Endothelial cell of umbilical vein (primary cell): ENCODE measurements at regions not wholly inside any gene's neighbourhood (a gene's known extent, or its start where the extent isn't known, plus 50 kb on each side); places are given as distances from the start of the nearest gene placed in this dataset.

Experiments
- BruUV-seq: library from RNA; stranded (reverse); fragments of 400-500 nt; replicated peaks from 2 replicates; lab custom pipeline; 2021; lab: Mats Ljungman, UMichigan
- CTCF ChIA-PET: fragments of 300-600, 350-600 bp; sonication (Branson Sonifier 250); formaldehyde crosslinking; loops from one replicate; lab custom pipeline; 2021; ENCODE audit warnings: antibody characterized with exemption, inconsistent platforms; lab: Charles Lee
- POLR2A ChIA-PET: fragments of 300-600, 350-600 bp; sonication (Branson Sonifier 250); formaldehyde crosslinking; loops from one replicate; lab custom pipeline; 2021; ENCODE audit warnings: antibody characterized with exemption, inconsistent platforms; lab: Charles Lee
- DNase-seq: peaks from one replicate; pipeline ENCODE4 v3.0.0-alpha.2; 2011; ENCODE audit warnings: low read depth, low spot score
- FAIRE-seq: peaks from 2 replicates; lab custom pipeline; 2011; peaks lifted over from hg19 to GRCh38; lab: Jason Lieb, UNC
- H2AFZ ChIP-seq: 2 replicates; pipeline ENCODE4 v1.6.0; 2012; ENCODE audit warnings: low read depth, low read length, control low read depth, inconsistent platforms
- H3K27ac ChIP-seq: 2 replicates; pipeline ENCODE4 v1.5.1; 2011; ENCODE audit warnings: low read depth, mild to moderate bottlenecking, control low read depth, low read length, moderate library complexity; ENCODE audit not compliant: insufficient read depth
- H3K27me3 ChIP-seq, 2 experiments: 2 replicates each; pipeline versions ENCODE4 v1.6.0 to v1.6.1; 2011; ENCODE audit warnings: low read length in 2 of 2, mixed read lengths in 1 of 2; ENCODE audit not compliant: control insufficient read depth in 2 of 2, insufficient read depth in 2 of 2
- H3K36me3 ChIP-seq, 2 experiments: 2 replicates in 1 of 2; 3 replicates in 1 of 2; pipeline ENCODE4 v1.5.1; 2011; ENCODE audit warnings: low read length in 2 of 2, mild to moderate bottlenecking in 1 of 2, moderate library complexity in 1 of 2; ENCODE audit not compliant: control insufficient read depth in 2 of 2, insufficient read depth in 2 of 2; ENCODE audit errors: extremely low read depth in 1 of 2
- H3K4me1 ChIP-seq: 3 replicates; pipeline ENCODE4 v1.5.1; 2011; ENCODE audit warnings: mild to moderate bottlenecking, low read length; ENCODE audit not compliant: control insufficient read depth, insufficient read depth; ENCODE audit errors: extremely low read depth
- H3K4me2 ChIP-seq: 2 replicates; pipeline ENCODE4 v1.6.1; 2011; ENCODE audit warnings: low read length, control low read depth, mixed read lengths; ENCODE audit not compliant: insufficient read depth
- H3K4me3 ChIP-seq, 3 experiments: fragments of 200-600 bp in 1 of 3; sonication (generic), shearing (Covaris generic) in 1 of 3; replicated peaks in 1 of 3; 2 replicates each; pipeline ENCODE4 v1.5.1; 2011 to 2016; ENCODE audit warnings: control low read depth in 3 of 3, low read length in 3 of 3, mild to moderate bottlenecking in 2 of 3, inconsistent platforms in 1 of 3, low read depth in 1 of 3, moderate library complexity in 1 of 3; ENCODE audit not compliant: insufficient read depth in 1 of 3
- H3K79me2 ChIP-seq: 2 replicates; pipeline ENCODE4 v1.6.0; 2012; ENCODE audit warnings: low read length, inconsistent platforms; ENCODE audit not compliant: control insufficient read depth, insufficient read depth
- H3K9ac ChIP-seq: replicated peaks from 2 replicates; pipeline ENCODE3; 2011; ENCODE audit warnings: low read length, control low read depth; ENCODE audit not compliant: insufficient read depth; ENCODE audit errors: extremely low read depth
- H3K9me1 ChIP-seq: replicated peaks from 3 replicates; pipeline ENCODE4 v1.6.0; 2011; ENCODE audit warnings: mild to moderate bottlenecking, low read length; ENCODE audit not compliant: control insufficient read depth, insufficient read depth; ENCODE audit errors: extremely low read depth
- H3K9me3 ChIP-seq: replicated peaks from 2 replicates; pipeline ENCODE4 v1.5.1; 2012; ENCODE audit warnings: low read length, inconsistent platforms; ENCODE audit not compliant: control insufficient read depth, insufficient read depth
- H4K20me1 ChIP-seq: replicated peaks from 2 replicates; pipeline ENCODE3; 2011; ENCODE audit warnings: mild to moderate bottlenecking, low read length; ENCODE audit not compliant: control insufficient read depth, insufficient read depth; ENCODE audit errors: extremely low read depth
- EZH2 ChIP-seq: IDR thresholded peaks from 2 replicates; pipeline ENCODE4 v1.6.1; 2012; ENCODE audit warnings: borderline replicate concordance, low read depth, mild to moderate bottlenecking, moderate library complexity, low read length, inconsistent platforms; ENCODE audit not compliant: severe bottlenecking
- FOS ChIP-seq: IDR thresholded peaks from 2 replicates; pipeline ENCODE4 v1.6.1; 2011; ENCODE audit warnings: mild to moderate bottlenecking, low read length, moderate library complexity, borderline replicate concordance; ENCODE audit not compliant: insufficient read depth
- GATA2 ChIP-seq: IDR thresholded peaks from 2 replicates; pipeline ENCODE4 v1.7.0; 2011; ENCODE audit warnings: low read depth, mild to moderate bottlenecking, moderate library complexity, mixed read lengths, low read length; ENCODE audit not compliant: insufficient read length, insufficient read depth
- JUN ChIP-seq: IDR thresholded peaks from 2 replicates; pipeline ENCODE4 v1.6.1; 2011; ENCODE audit warnings: borderline replicate concordance, low read depth; ENCODE audit not compliant: insufficient read length, insufficient read depth
- MYC ChIP-seq: IDR thresholded peaks from one replicate; pipeline ENCODE4 v1.6.1; 2011; ENCODE audit warnings: mild to moderate bottlenecking, low read depth, low read length
- POLR2A ChIP-seq: IDR thresholded peaks from 2 replicates; pipeline ENCODE4 v1.6.1; 2012; ENCODE audit warnings: low read depth, mild to moderate bottlenecking, control low read depth, low read length
- POLR2AphosphoS5 ChIP-seq: IDR thresholded peaks from 2 replicates; pipeline ENCODE4 v1.6.1; 2012; ENCODE audit warnings: low read depth, mild to moderate bottlenecking, control low read depth, low read length, moderate library complexity; ENCODE audit not compliant: insufficient read depth
- dilution Hi-C: fragments of 300-500 bp; cut with MboI; formaldehyde crosslinking; loops from one replicate; pipeline ENCODE4 v1.15.0; 2019; ENCODE audit warnings: low sequenced_read_pairs; ENCODE audit not compliant: extremely low pct_ligation_motif_present
- intact Hi-C: fragments of 100-400 bp; cut with micrococcal nuclease; formaldehyde crosslinking; loops from one replicate; pipeline ENCODE4 v1.10.0; 2022
- TF ChIP-seq, protein P1 (sequence below): IDR thresholded peaks from 2 replicates; pipeline ENCODE4 v1.6.1; 2011; ENCODE audit not compliant: insufficient read depth, insufficient read length
- TF ChIP-seq, protein P2 (sequence below), 2 donors: IDR thresholded peaks; 1 replicate in 1 of 2; 2 replicates in 1 of 2; pipeline ENCODE4 v1.5.1; 2011; ENCODE audit warnings: low read length in 2 of 2, mild to moderate bottlenecking in 2 of 2, moderate library complexity in 2 of 2, control low read depth in 1 of 2, inconsistent platforms in 1 of 2, low read depth in 1 of 2; ENCODE audit not compliant: insufficient read depth in 1 of 2; ENCODE audit errors: extremely low read depth in 1 of 2

DNA sequence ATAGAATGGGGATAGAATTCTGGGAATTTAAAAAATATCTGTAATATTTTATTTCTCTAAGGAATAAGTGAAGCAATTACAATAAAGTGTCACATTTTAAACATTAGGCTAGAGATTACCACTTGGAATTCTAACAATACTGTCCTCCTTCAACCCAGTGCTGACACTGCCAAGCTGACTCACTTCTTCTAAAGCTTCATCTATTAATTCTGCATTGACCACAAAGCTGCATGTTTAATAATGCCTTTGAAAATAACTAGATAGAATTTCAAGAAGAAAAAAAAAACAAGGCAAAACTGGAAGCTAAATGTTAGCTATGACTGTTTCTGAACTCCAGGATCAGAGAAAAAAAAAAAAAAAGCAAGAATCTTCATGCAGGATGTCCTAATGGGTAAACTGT lies 970.7 kb upstream of the FBXO33 start:
- ChIA-PET CTCF (no interaction called here), POLR2A (no interaction called here)
- no TSS peak for BruUV-seq
- peaks cover 2% of the 10 kb centered on the region for H3K9me3 ChIP-seq
- dilution Hi-C loops: no loop called here
- H4K20me1 ChIP-seq: no peaks in the 10 kb centered on the region
- FAIRE-seq (no peak), DNase-seq (no peak)
- no peaks in the 10 kb centered on the region for H3K79me2 ChIP-seq
- no peaks in the 10 kb centered on the region for H3K27me3 ChIP-seq
- H3K36me3 ChIP-seq: no peaks in the 10 kb centered on the region
- no peak overlapping the region for H3K4me3 ChIP-seq
- H2AFZ ChIP-seq: no peak overlapping the region
- H3K4me2 ChIP-seq: no peak overlapping the region
- H3K27ac ChIP-seq: no peak overlapping the region
- no peaks in the 10 kb centered on the region for H3K4me1 ChIP-seq
- H3K9ac ChIP-seq: no peak overlapping the region
- H3K9me1 ChIP-seq: no peaks in the 10 kb centered on the region
- no peak for TF ChIP-seq FOS
- intact Hi-C loops: no loop called here

DNA sequence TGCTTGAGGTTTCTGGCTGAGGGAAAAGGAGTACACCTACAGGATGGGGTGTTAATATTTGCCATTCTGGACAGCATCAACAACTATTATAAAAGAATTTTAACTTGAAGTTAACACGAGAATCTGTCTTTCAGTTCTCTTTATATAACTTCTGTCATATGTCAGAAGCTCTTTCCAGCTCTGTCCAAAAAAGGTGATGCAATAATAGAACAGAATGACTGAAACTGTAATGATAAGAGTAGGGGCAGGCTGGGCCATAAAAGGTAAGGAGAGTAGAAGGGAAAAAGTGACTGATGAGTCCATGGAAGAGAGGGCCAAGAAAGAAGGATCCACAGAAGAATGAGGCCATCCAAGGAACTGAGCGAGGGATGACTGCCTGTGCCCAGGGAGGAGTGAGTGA lies 966.7 kb upstream of the FBXO33 start:
- FAIRE-seq: no peak
- CTCF ChIA-PET: no interaction called here
- no peak overlapping the region for H2AFZ ChIP-seq
- no TSS peak for BruUV-seq
- no peaks in the 10 kb centered on the region for H3K27me3 ChIP-seq
- no peak for DNase-seq
- no peaks in the 10 kb centered on the region for H3K36me3 ChIP-seq
- peaks cover 2% of the 10 kb centered on the region for H3K9me3 ChIP-seq
- H3K9ac ChIP-seq: no peak overlapping the region
- no peak overlapping the region for H3K27ac ChIP-seq
- no peak overlapping the region for H3K4me2 ChIP-seq
- no peaks in the 10 kb centered on the region for H3K4me1 ChIP-seq
- no peak for TF ChIP-seq GATA2
- no peak for TF ChIP-seq JUN
- TF ChIP-seq, protein P1, sequence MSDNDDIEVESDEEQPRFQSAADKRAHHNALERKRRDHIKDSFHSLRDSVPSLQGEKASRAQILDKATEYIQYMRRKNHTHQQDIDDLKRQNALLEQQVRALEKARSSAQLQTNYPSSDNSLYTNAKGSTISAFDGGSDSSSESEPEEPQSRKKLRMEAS: no peak
- TF ChIP-seq POLR2AphosphoS5: no peak
- no peak for TF ChIP-seq EZH2
- TF ChIP-seq POLR2A: no peak
- TF ChIP-seq, protein P2, sequence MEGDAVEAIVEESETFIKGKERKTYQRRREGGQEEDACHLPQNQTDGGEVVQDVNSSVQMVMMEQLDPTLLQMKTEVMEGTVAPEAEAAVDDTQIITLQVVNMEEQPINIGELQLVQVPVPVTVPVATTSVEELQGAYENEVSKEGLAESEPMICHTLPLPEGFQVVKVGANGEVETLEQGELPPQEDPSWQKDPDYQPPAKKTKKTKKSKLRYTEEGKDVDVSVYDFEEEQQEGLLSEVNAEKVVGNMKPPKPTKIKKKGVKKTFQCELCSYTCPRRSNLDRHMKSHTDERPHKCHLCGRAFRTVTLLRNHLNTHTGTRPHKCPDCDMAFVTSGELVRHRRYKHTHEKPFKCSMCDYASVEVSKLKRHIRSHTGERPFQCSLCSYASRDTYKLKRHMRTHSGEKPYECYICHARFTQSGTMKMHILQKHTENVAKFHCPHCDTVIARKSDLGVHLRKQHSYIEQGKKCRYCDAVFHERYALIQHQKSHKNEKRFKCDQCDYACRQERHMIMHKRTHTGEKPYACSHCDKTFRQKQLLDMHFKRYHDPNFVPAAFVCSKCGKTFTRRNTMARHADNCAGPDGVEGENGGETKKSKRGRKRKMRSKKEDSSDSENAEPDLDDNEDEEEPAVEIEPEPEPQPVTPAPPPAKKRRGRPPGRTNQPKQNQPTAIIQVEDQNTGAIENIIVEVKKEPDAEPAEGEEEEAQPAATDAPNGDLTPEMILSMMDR (IDR thresholded peaks at IDR 0.05; ENCODE audit: extremely low read depth in 1 of 2, insufficient read depth in 1 of 2, low read depth in 1 of 2, low read length in 2 of 2): no peak
- TF ChIP-seq FOS: no peak
- no peak for TF ChIP-seq MYC
- dilution Hi-C loops (no loop called here), intact Hi-C loops (no loop called here)
- POLR2A ChIA-PET: no interaction called here
- no peak overlapping the region for H3K4me3 ChIP-seq
- H3K79me2 ChIP-seq: no peaks in the 10 kb centered on the region
- no peaks in the 10 kb centered on the region for H3K9me1 ChIP-seq
- no peaks in the 10 kb centered on the region for H4K20me1 ChIP-seq
